ENCODE measurements at regions not wholly inside any gene's neighbourhood (a gene's known extent, or its start where the extent isn't known, plus 50 kb on each side); places are given as distances from the start of the nearest gene placed in this dataset.
A peak's percentile ranks its signal among the peaks of the same experiment; 100 is the strongest.

GRCh38 chr15:31179693-31180092 is 78.2 kb upstream of the TRPM1 start:
- peaks cover 0 to 4% (median 3%) of the 10 kb centered on the region in 4 experiments; a peak in 3 of 7 replicates for H3K4me1 ChIP-seq (replicated peaks in 1 of 4; ENCODE audit: control insufficient read depth in 3 of 4, insufficient read depth in 4 of 4, low read length in 3 of 4)
- H4K8ac ChIP-seq (ENCODE audit: extremely low read depth, insufficient read depth, low read length), result no peak overlapping the region
- no peaks in the 10 kb centered on the region for H3K36me3 ChIP-seq (ENCODE audit: control insufficient read depth in 2 of 4, insufficient read depth in 4 of 4, low read length in 3 of 4)
- H3K4me2 ChIP-seq (ENCODE audit: insufficient read depth in 1 of 2, low read depth in 2 of 2, low read length in 2 of 2), result no peak overlapping the region
- no peaks in the 10 kb centered on the region for H4K20me1 ChIP-seq (replicated peaks in 1 of 2; ENCODE audit: control insufficient read depth in 1 of 2, insufficient read depth in 2 of 2, low read length in 2 of 2)
- H2AFZ ChIP-seq (ENCODE audit: low read length), result peak overlapping the region; percentile 92
- H2BK5ac ChIP-seq (ENCODE audit: low read depth, low read length), result 0 out of 2 replicates have a peak overlapping the region, but pooled peaks have one; percentile 10
- peak in 1 of 2 experiments; percentile 44 for DNase-seq (ENCODE audit: low read depth in 1 of 2, low spot score in 2 of 2)
- H3K14ac ChIP-seq (ENCODE audit: insufficient read length), result no peak overlapping the region
- ChIA-PET POLR2A (ENCODE audit: partially characterized antibody) (no interaction called here), CTCF (ENCODE audit: partially characterized antibody) (no interaction called here)
- no peaks in the 10 kb centered on the region for H3K79me2 ChIP-seq (ENCODE audit: control insufficient read depth in 1 of 2, insufficient read depth in 2 of 2, low read length in 2 of 2)
- H3K79me1 ChIP-seq (ENCODE audit: low read depth, low read length), result no peaks in the 10 kb centered on the region
- no peak for TF ChIP-seq MAX (IDR thresholded peaks at IDR 0.05)
- TF ChIP-seq SP4 (IDR thresholded peaks at IDR 0.05; ENCODE audit: low read length), result no peak
- TF ChIP-seq RAD21 (IDR thresholded peaks at IDR 0.05 in 1 of 2, conservative IDR thresholded peaks at IDR 0.05 in 1 of 2; ENCODE audit: low read depth in 2 of 2, low read length in 2 of 2), result peak; percentile 5 to 18; a peak in 2 of 4 replicates
- TF ChIP-seq POLR2AphosphoS5 (IDR thresholded peaks at IDR 0.05; ENCODE audit: low read depth, low read length), result no peak
- no peak for TF ChIP-seq NANOG (IDR thresholded peaks at IDR 0.05; ENCODE audit: insufficient read depth, low read depth, low read length, poor library complexity, severe bottlenecking)
- no peak for TF ChIP-seq EZH2 (IDR thresholded peaks at IDR 0.05; ENCODE audit: low read depth, low read length, severe bottlenecking)
- peak in 2 of 3 experiments; percentile 29 to 42; a peak in 2 of 4 replicates for TF ChIP-seq CTCF (IDR thresholded peaks at IDR 0.05; ENCODE audit: control extremely low read depth in 1 of 3, insufficient read depth in 1 of 3, low read depth in 1 of 3, low read length in 3 of 3)
- TF ChIP-seq ATF2 (IDR thresholded peaks at IDR 0.05; ENCODE audit: low read length), result no peak
- TF ChIP-seq RNF2 (IDR thresholded peaks at IDR 0.05; ENCODE audit: borderline replicate concordance, low read depth, low read length, missing control alignments, poor library complexity, severe bottlenecking), result no peak
- H3K9ac ChIP-seq (replicated peaks in 1 of 4; ENCODE audit: extremely low read depth in 1 of 4, low read depth in 3 of 4, low read length in 3 of 4), result no peak overlapping the region
- H3K4me3 ChIP-seq (ENCODE audit: extremely low read depth in 1 of 4, insufficient read depth in 2 of 4, low read depth in 3 of 4, low read length in 4 of 4), result no peak overlapping the region
- no peak overlapping the region for H3K56ac ChIP-seq (replicated peaks; ENCODE audit: insufficient read length, low read depth, low read length)
- peak overlapping the region; percentile 56; the same call in 1 of the 2 replicates for H2BK12ac ChIP-seq (ENCODE audit: low read depth, low read length)
- peaks cover 0 to 10% of the 10 kb centered on the region in 2 experiments; a peak in 1 of 4 replicates for H3K9me3 ChIP-seq (ENCODE audit: insufficient read depth in 2 of 2, low read depth in 1 of 2, low read length in 1 of 2)
- H2BK120ac ChIP-seq (replicated peaks; ENCODE audit: low read depth, low read length), result no peak overlapping the region
- H2AK5ac ChIP-seq (ENCODE audit: low read depth, low read length), result no peak overlapping the region
- H2BK20ac ChIP-seq (ENCODE audit: low read length), result peak overlapping the region; percentile 43; the same call in 1 of the 2 replicates
- no peak overlapping the region; the same call in 1 of the 2 replicates for H3K18ac ChIP-seq (ENCODE audit: extremely low read depth, low read length)
- H3K27ac ChIP-seq (ENCODE audit: low read depth, low read length), result no peak overlapping the region
- no peak overlapping the region for H3K4ac ChIP-seq (replicated peaks; ENCODE audit: insufficient read length, low read depth, low read length)
- FAIRE-seq, result peak; percentile 85
- peak overlapping the region; percentile 34 for H4K91ac ChIP-seq (replicated peaks; ENCODE audit: insufficient read length, low read length)
- H3K23me2 ChIP-seq (ENCODE audit: low read depth, low read length), result no peaks in the 10 kb centered on the region
- H2BK15ac ChIP-seq (ENCODE audit: low read length), result no peak overlapping the region
- H4K5ac ChIP-seq (ENCODE audit: insufficient read length, low read depth, low read length), result no peak overlapping the region
- H3K27me3 ChIP-seq (replicated peaks in 1 of 4; ENCODE audit: control insufficient read depth in 3 of 4, extremely low read depth in 1 of 4, insufficient read depth in 3 of 4, low read length in 3 of 4), result no peaks in the 10 kb centered on the region
- H3K23ac ChIP-seq (ENCODE audit: insufficient read length), result no peak overlapping the region
